Peyer's patch (tissue), 4 donors: ENCODE measurements at regions not wholly inside any gene's neighbourhood (a gene's known extent, or its start where the extent isn't known, plus 50 kb on each side); places are given as distances from the start of the nearest gene placed in this dataset.

Source experiments
- CTCF ChIP-seq, 6 experiments: fragments of 450-650 bp in 4 of 6; fragments of 200-600 bp in 2 of 6; sonication (generic) in 1 of 6; IDR thresholded peaks; one replicate each; pipeline ENCODE4 v1.5.1; 2017 to 2019; ENCODE audit warnings: antibody characterized with exemption in 6 of 6, mild to moderate bottlenecking in 3 of 6, moderate library complexity in 1 of 6
- POLR2A ChIP-seq, 2 donors: fragments of 450-650 bp; IDR thresholded peaks; one replicate each; pipeline ENCODE4 v1.5.1; 2017; ENCODE audit warnings: antibody characterized with exemption in 2 of 2, mild to moderate bottlenecking in 2 of 2, moderate library complexity in 2 of 2

- TF ChIP-seq CTCF (IDR thresholded peaks at IDR 0.05) (no peak), POLR2A (IDR thresholded peaks at IDR 0.05) (no peak)
Measured at GRCh38 chr7:119842337-119842736, 430.6 kb upstream of the KCND2 start.
